ENCODE measurements at regions not wholly inside any gene's neighbourhood (a gene's known extent, or its start where the extent isn't known, plus 50 kb on each side); places are given as distances from the start of the nearest gene placed in this dataset.
"Not testable (repeated sequence)": the region's sequence is repeated elsewhere in the genome, so short reads cannot be mapped to it uniquely, and the experiment has no call there.

DNA sequence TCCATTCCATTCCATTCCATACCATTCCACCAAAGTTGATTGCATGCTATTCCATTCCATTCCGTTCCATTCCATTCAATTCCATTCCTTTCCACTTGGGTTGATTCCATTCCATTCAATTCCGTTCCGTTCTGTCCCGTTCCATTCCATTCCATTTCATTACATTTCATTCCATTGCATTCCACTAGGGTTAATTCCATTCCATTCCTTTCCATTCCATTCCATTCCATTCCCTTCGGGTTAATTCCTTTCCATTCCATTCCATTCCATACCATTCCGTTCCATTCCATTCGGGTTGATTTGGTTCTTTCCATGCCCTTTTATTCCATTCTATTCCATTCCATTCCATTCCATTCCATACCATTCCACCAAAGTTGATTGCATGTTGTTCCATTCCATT lies 131.9 kb downstream of the CWH43 start:
- DNase-seq = peak in 1 of 4 experiments; percentile 3

DNA sequence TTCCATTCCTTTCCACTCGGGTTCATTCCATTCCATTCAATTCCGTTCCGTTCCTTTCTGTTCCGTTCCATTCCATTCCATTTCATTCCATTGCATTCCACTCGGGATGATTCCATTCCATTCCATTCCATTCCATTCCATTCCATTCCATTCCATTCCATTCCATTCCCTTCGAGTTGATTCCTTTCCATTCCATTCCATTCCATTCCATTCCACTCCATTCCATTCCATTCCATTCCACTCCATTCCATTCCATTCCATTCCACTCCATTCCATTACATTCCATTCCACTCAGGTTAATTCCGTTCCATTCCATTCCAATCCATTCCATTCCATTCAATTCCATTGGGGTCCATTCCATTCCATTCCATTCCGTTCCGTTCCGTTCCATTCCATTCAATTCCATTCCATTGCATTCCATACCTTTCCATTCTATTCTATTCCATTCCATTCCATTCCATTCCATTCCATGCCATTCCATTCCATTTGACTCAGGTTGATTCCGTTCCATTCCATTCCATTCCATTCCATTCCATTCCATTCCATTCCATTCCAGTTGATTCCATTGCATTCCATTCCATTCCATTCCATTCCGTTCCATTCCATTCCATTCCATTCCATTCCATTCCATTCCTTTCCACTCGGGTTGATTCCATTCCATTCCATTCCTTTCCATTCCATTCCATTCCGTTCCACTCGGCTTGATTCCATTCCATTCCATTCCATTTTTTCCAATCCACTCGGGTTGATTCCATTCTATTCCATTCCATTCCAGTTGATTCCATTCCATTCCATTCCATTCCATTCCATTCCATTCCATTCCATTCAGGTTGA lies 132.5 kb downstream of the CWH43 start:
- peak in 2 of 4 experiments; percentile 1 to 37 for DNase-seq

DNA sequence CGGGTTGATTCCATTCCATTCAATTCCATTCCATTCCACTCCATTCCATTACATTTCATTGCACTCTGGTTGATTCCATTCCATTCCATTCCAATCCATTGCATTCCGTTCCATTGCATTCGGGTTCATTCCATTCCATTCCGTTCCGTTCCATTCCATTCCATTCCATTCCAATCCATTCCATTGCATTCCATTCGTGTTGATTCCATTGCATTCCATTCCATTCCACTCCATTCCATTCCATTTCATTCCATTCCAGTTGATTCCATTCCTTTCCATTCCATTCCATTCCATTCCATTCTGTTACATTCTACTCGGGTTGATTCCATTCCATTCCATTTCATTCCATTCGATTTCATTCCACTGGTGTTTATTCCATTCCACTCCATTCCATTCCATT lies 133.3 kb downstream of the CWH43 start:
- peak in 1 of 4 experiments; percentile 6 for DNase-seq

DNA sequence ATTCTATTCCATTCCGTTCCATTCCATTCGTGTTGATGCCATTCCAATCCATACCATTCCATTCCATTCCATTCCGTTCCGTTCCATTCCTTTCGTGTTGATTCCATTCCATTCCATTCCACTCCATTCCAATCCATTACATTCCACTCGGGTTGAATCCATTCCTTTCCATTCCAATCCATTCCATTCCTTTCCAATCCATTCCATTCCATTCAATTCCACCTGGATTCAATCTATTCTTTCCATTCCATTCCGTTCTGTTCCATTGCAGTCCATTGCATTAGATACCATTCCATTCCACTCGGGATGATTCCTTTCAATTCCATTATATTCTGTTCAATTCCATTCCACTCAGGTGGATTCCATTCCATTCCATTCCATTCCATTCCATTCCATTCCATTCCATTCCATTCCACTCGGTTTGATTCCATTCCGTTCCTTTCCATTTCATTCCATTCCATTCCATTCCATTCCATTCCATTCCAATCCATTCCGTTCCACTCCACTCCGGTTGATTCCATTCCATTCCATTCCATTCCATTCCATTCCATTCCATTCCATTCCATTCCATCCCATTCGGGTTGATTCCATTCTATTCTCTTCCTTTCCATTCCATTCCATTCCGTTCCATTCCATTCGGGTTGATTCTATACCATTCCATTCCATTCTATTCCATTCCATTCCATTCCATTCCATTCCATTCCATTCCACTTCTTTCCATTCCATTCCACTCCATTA lies 134.1 kb downstream of the CWH43 start:
- peak in 2 of 4 experiments; percentile 5 to 49 for DNase-seq

DNA sequence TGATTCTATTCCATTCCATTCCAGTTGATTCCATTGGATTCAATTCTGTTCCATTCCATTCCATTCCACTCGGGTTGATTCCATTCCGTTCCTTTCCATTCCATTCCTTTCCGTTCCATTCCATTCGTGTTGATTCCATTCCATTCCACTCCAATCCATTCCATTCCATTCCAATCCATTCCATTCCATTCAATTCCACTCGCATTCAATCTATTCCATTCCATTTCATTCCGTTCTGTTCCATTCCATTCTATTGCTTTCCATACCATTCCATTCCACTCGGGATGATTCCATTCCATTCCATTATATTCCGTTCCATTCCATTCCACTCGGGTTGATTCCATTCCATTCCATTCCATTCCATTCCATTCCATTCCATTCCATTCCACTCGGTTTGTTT lies 134.7 kb downstream of the CWH43 start:
- peak; percentile 16 to 79 (median 26) for DNase-seq

DNA sequence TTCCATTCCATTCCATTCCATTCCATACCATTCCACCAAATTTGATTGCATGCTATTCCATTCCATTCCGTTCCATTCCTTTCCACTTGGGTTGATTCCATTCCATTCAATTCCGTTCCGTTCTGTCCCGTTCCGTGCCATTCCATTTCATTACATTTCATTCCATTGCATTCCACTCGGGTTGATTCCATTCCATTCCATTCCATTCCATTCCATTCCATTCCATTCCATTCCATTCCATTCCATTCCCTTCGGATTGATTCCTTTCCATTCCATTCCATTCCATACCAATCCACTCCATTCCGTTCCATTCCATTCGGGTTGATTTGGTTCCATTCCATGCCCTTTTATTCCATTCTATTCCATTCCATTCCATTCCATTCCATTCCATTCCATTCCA lies 140.4 kb downstream of the CWH43 start:
- DNase-seq = not testable (repeated sequence)

DNA sequence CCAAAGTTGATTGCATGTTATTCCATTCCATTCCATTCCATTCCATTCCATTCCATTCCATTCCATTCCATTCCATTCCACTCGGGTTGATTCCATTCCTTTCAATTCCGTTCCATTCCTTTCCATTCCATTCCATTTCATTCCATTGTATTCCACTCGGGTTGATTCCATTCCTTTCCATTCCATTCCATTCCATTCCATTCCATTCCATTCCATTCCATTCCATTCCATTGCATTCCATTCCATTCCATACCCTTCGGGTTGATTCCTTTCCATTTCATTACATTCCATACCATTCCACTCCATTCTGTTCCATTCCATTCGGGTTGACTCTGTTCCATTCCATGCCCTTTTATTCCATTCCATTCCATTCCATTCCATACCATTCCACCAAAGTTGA lies 140.8 kb downstream of the CWH43 start:
- DNase-seq = not testable (repeated sequence)

DNA sequence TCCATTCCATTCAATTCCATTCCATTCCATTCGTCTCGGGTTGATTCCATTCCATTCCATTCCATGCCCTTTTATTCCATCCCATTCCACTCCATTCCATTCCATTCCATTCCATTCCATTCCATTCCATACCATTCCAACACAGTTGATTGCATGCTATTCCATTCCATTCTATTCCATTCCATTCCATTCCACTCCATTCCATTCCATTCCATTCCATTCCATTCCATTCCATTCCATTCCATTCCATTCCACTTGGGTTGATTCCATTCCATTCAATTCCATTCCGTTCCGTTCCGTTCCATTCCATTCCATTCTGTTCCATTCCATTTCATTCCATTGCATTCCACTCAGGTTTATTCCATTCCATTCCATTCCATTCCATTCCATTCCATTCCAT lies 143.3 kb downstream of the CWH43 start:
- not testable (repeated sequence) for DNase-seq

DNA sequence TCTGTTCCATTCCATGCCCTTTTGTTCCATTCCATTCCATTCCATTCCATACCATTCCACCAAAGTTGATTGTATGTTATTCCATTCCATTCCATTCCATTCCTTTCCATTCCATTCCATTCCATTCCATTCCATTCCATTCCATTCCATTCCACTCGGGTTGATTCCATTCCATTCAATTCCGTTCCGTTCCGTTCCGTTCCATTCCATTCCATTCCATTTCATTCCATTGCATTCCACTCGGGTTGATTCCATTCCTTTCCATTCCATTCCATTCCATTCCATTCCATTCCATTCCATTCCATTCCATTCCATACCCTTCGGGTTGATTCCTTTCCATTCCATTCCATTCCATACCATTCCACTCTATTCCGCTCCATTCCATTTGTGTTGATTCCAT lies 143.8 kb downstream of the CWH43 start:
- not testable (repeated sequence) for DNase-seq

DNA sequence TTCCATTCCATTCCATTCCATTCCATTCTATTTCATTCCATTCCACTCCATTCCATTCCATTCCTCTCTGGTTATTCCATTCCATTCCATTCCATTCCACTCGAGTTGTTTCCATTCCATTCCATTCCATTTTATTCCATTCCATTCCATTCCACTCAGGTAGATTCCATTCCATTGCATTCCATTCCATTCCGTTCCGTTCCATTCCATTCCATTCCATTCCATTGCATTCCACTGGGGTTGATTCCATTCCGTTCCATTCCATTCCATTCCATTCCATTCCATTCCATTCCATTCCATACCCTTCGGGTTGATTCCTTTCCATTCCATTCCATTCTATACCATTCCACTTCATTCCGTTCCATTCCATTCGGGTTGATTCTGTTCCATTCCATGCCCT lies 144.6 kb downstream of the CWH43 start:
- DNase-seq = not testable (repeated sequence)

DNA sequence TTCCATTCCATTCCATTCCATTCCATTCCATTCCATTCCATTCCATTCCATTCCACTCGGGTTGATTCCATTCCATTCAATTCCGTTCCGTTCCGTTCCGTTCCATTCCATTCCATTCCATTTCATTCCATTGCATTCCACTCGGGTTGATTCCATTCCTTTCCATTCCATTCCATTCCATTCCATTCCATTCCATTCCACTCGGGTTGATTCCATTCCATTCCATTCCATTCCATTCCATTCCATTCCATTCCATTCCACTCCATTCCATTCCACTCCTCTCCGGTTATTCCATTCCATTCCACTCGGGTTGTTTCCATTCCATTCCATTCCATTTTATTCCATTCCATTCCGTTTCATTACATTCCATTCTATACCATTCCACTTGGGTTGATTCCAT lies 151.0 kb downstream of the CWH43 start:
- not testable (repeated sequence) for DNase-seq

DNA sequence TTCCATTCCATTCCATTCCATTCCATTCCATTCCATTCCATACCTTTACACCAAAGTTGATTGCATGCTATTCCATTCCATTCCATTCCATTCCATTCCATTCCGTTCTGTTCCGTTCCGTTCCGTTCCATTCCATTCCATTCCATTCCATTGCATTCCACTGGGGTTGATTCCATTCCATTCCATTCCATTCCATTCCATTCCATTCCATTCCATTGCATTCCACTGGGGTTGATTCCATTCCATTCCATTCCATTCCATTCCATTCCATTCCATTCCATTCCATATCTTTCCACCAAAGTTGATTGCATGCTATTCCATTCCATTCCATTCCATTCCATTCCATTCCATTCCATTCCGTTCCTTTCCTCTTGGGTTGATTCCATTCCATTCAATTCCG lies 151.9 kb downstream of the CWH43 start:
- not testable (repeated sequence) for DNase-seq

DNA sequence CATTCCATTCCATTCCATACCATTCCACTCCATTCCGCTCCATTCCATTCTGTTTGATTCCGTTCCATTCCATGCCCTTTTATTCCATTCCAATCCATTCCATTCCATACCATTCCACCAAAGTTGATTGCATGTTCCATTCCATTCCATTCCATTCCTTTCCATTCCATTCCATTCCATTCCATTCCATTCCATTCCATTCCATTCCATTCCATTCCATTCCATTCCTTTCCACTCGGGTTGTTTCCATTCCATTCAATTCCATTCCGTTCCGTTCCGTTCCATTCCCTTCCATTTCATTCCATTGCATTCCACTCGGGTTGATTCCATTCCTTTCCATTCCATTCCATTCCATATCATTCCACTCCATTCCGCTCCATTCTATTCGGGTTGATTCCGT lies 152.7 kb downstream of the CWH43 start:
- DNase-seq = not testable (repeated sequence)

DNA sequence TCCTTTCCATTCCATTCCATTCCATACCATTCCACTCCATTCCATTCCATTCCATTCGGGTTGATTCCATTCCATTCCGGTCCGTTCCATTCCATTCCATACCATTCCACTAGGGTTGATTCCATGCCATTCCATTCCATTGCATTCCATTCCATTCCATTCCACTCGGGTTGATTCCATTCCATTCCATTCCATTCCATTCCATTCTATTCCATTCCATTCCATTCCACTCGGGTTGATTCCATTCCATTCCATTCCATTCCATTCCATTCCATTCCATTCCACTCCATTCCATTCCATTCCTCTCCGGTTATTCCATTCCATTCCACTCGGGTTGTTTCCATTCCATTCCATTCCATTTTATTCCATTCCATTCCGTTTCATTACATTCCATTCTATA lies 153.4 kb downstream of the CWH43 start:
- not testable (repeated sequence) for DNase-seq

DNA sequence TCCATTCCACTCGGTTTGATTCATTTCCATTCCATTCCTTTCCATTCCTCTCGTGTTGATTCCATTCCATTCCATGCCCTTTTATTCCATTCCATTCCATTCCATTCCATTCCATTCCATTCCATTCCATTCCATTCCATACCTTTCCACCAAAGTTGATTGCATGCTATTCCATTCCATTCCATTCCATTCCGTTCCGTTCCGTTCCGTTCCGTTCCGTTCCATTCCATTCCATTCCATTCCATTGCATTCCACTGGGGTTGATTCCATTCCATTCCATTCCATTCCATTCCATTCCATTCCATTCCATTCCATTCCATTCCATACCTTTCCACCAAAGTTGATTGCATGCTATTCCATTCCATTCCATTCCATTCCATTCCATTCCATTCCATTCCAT lies 154.3 kb downstream of the CWH43 start:
- DNase-seq = not testable (repeated sequence)

DNA sequence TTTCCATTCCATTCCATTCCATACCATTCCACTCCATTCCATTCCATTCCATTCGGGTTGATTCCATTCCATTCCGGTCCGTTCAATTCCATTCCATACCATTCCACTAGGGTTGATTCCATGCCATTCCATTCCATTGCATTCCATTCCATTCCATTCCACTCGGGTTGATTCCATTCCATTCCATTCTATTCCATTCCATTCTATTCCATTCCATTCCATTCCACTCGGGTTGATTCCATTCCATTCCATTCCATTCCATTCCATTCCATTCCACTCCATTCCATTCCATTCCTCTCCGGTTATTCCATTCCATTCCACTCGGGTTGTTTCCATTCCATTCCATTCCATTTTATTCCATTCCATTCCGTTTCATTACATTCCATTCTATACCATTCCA lies 155.9 kb downstream of the CWH43 start:
- DNase-seq = not testable (repeated sequence)

DNA sequence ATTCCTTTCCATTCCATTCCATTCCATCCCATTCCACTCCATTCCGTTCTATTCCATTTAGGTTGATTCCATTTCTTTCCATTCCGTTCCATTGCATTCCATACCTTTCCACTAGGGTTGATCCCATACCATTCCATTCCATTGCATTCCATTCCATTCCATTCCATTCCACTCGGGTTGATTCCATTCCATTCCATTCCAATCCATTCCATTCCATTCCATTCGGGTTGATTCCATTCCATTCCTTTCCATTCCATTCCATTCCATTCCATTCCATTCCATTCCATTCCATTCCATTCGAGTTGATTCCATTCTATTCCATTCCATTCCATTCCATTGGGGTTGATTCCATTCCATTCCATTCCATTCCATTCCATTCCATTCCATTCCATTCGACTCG lies 161.1 kb downstream of the CWH43 start:
- not testable (repeated sequence) for DNase-seq

DNA sequence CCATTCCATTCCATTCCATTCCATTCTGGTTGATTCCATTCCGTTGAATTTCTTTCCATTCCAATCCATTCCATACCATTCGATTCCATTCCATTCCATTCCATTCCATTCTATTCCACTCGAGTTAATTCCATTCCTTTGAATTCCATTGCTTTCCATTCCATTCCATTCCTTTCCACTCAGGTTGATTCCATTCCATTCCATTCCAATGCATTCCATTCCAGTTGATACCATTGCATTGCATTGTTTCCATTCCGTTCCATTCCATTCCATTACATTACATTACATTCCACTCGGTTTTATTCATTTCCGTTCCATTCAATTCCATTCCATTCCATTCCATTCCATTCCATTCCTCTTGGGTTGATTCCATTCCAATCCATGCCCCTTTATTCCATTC lies 161.5 kb downstream of the CWH43 start:
- DNase-seq = peak in 1 of 4 experiments; percentile 12

DNA sequence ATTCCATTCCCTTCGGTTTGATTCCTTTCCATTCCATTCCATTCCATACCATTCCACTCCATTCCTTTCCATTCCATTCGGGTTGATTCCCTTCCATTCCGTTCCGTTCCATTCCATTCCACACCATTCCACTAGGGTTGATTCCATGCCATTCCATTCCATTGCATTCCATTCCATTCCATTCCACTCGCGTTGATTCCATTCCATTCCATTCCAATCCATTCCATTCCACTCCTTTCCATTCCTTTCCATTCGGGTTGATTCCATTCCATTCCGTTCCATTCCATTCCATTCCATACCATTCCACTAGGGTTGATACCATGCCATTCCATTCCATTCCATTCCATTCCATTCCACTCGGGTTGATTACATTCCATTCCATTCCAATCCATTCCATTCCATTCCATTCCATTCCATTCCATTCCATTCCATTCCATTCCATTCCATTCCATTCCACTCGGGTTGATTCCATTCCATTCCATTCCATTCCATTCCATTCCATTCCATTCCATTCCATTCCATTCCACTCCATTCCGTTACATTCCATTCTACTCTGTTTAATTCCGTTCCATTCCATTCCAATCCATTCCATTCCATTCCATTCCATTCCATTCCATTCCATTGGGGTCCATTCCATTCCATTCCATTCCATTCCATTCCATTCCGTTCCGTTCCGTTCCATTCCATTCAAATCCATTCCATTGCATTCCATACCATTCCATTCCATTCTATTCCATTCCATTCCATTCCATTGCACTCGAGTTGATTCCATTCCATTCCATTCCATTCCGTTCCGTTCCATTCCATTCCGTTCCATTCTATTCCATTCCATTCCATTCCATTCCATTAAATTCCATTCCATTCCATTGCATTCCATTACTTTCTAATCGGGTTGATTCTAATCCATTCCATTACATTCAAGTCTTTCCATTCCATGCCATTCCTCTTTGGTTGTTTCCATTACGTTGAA lies 163.2 kb downstream of the CWH43 start:
- DNase-seq = peak; percentile 45 to 97 (median 68)

DNA sequence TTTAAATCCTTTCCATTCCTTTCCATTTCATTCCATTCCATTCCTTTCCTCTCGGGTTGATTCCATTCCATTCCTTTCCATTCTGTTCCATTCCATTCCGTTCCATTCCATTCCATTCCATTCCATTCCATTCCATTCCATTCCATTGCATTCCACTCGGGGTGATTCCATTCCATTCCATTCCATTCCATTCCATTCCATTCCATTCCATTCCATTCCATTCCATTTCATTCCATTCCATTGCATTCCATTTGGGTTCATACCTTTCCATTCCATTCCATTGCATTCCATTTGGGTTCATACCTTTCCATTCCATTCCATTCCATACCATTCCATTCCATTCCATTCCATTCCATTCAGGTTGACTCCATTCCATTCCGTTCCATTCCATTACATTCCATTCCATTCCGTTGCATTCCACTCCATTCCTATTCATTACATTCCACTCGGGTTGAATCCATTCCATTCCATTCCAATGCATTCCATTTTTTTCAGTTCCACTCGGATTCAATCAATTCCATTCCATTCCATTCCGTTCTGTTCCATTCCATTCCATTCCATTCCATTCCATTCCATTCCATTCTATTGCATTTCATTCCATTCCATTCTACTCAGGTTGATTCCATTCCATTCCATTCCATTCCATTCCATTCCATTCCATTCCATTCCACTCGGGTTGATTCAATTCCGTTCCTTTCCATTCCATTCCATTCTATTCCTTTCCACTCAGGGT lies 164.4 kb downstream of the CWH43 start:
- DNase-seq = peak in 1 of 4 experiments; percentile 38

DNA sequence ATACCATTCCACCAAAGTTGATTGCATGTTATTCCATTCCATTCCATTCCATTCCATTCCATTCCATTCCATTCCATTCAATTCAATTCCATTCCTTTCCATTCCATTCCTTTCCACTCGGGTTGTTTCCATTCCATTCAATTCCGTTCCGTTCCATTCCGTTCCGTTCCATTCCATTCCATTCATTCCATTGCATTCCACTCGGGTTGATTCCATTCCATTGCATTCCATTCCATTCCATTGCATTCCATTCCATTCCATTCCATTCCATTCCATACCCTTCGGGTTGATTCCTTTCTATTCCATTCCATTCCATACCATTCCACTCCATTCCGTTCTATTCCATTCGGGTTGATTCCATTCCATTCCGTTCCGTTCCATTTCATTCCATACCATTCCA lies 166.9 kb downstream of the CWH43 start:
- not testable (repeated sequence) for DNase-seq
